Thyroid gland (tissue), 4 donors: ENCODE measurements at regions not wholly inside any gene's neighbourhood (a gene's known extent, or its start where the extent isn't known, plus 50 kb on each side); places are given as distances from the start of the nearest gene placed in this dataset.

Source experiments
- DNase-seq, 2 donors: peaks; one replicate each; pipeline ENCODE4 v3.0.0-alpha.2; 2019
- H3K27ac ChIP-seq, 3 donors: fragments of 200-600 bp; sonication (generic); 1 replicate in 2 of 3; 2 replicates in 1 of 3; pipeline ENCODE4 v1.5.1; 2016 to 2019; ENCODE audit warnings: mild to moderate bottlenecking in 1 of 3, moderate library complexity in 1 of 3
- H3K27me3 ChIP-seq: fragments of 200-600 bp; sonication (generic); one replicate; pipeline ENCODE4 v1.5.1; 2019
- H3K36me3 ChIP-seq, 2 donors: fragments of 200-600 bp; sonication (generic); one replicate each; pipeline ENCODE4 v1.5.1; 2016 to 2019
- H3K4me1 ChIP-seq, 2 donors: fragments of 200-600 bp; sonication (generic); one replicate each; pipeline ENCODE4 v1.5.1; 2017 to 2019
- H3K4me3 ChIP-seq, 3 donors: fragments of 200-600 bp; sonication (generic); replicated peaks in 1 of 3; 1 replicate in 2 of 3; 2 replicates in 1 of 3; pipeline ENCODE4 v1.5.1; 2016; ENCODE audit warnings: mild to moderate bottlenecking in 1 of 3
- H3K9me3 ChIP-seq: fragments of 200-600 bp; sonication (generic); one replicate; pipeline ENCODE4 v1.5.1; 2017
- POLR2A ChIP-seq, 2 donors: fragments of 450-650 bp; IDR thresholded peaks; one replicate each; pipeline ENCODE4 v1.6.1; 2017; ENCODE audit warnings: antibody characterized with exemption in 2 of 2, mild to moderate bottlenecking in 2 of 2, moderate library complexity in 1 of 2
- WGBS, 2 donors: methylation state at CpG; one replicate each; pipeline ENCODE4 v1.1.5; 2017; 5-methylcytosine and 5-hydroxymethylcytosine counted together
- intact Hi-C: fragments of 100-400 bp; cut with DNase I; formaldehyde crosslinking; loops from one replicate; pipeline ENCODE4 v1.15.1; 2023
- TF ChIP-seq, protein P1 (sequence below), 6 experiments: fragments of 200-600 bp in 3 of 6; fragments of 450-650 bp in 3 of 6; sonication (generic) in 3 of 6; IDR thresholded peaks; one replicate each; pipeline ENCODE4 v1.5.1; 2016 to 2019; ENCODE audit warnings: antibody characterized with exemption in 6 of 6, mild to moderate bottlenecking in 2 of 6, inconsistent platforms in 1 of 6, moderate library complexity in 1 of 6

DNA sequence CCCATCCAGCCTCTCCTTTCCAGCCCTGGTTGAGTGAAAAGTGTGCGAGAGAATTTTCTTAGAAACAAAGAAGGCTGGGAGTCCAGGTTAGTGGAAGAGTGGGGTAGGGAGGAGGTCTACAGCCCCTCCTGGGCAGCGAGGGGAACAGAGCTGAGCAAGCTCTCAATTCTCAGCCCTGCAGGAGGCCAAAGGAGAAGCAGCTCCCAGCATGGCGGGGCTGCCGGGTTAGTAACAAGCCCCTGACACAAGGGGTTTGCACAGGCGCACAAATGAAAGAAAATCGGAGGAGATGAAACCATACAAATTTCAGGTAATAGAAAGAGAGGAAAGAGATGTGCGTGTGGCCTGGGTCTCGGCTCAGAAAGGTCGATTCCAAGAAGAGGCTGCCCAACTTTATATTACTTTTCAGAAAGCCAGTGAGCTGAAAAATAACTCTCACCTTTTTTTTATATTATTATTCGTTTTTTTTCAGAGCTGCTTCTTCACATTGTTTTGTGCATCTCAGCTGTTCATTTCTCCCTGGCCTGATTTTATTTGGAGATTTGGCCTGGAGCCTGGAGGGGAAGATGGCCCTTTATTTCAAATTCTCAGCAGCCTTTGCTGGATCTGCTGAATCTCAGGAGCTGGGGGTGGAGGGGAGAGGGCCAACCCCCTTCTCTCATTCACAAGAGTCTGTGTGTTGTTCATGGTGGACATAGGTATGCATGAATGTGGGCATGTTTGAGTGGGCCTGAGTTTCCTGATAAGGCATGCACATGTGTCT, 583.2 kb downstream of the BUD13 start:
- H3K27me3 ChIP-seq = no peaks in the 10 kb centered on the region
- intact Hi-C loops = no loop called here
- no peak overlapping the region for H3K27ac ChIP-seq
- no peak for DNase-seq
- H3K36me3 ChIP-seq = no peaks in the 10 kb centered on the region
- WGBS, 2 donors = 67 to 68% methylated on average over 10 of the region's 10 CpGs
- peaks cover 4 to 5% of the 10 kb centered on the region in 2 donors for H3K4me1 ChIP-seq
- H3K4me3 ChIP-seq = no peak overlapping the region
- H3K9me3 ChIP-seq = no peaks in the 10 kb centered on the region
- TF ChIP-seq, protein P1, sequence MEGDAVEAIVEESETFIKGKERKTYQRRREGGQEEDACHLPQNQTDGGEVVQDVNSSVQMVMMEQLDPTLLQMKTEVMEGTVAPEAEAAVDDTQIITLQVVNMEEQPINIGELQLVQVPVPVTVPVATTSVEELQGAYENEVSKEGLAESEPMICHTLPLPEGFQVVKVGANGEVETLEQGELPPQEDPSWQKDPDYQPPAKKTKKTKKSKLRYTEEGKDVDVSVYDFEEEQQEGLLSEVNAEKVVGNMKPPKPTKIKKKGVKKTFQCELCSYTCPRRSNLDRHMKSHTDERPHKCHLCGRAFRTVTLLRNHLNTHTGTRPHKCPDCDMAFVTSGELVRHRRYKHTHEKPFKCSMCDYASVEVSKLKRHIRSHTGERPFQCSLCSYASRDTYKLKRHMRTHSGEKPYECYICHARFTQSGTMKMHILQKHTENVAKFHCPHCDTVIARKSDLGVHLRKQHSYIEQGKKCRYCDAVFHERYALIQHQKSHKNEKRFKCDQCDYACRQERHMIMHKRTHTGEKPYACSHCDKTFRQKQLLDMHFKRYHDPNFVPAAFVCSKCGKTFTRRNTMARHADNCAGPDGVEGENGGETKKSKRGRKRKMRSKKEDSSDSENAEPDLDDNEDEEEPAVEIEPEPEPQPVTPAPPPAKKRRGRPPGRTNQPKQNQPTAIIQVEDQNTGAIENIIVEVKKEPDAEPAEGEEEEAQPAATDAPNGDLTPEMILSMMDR (IDR thresholded peaks at IDR 0.05) = no peak
- TF ChIP-seq POLR2A (IDR thresholded peaks at IDR 0.05) = no peak

GRCh38 chr11:116188350-116188749, 584.4 kb downstream of the BUD13 start:
- DNase-seq = no peak
- H3K4me1 ChIP-seq = peaks cover 4 to 5% of the 10 kb centered on the region in 2 donors
- H3K4me3 ChIP-seq = no peak overlapping the region
- no peaks in the 10 kb centered on the region for H3K27me3 ChIP-seq
- H3K9me3 ChIP-seq = no peaks in the 10 kb centered on the region
- 80 to 82% methylated on average over 5 of the region's 5 CpGs for WGBS, 2 donors
- no peaks in the 10 kb centered on the region for H3K36me3 ChIP-seq
- intact Hi-C loops = no loop called here
- TF ChIP-seq, protein P1 (IDR thresholded peaks at IDR 0.05) = no peak
- TF ChIP-seq POLR2A (IDR thresholded peaks at IDR 0.05) = no peak
- H3K27ac ChIP-seq = no peak overlapping the region

- no peak overlapping the region for H3K4me3 ChIP-seq
- DNase-seq = no peak
- H3K9me3 ChIP-seq = no peaks in the 10 kb centered on the region
- no peaks in the 10 kb centered on the region for H3K36me3 ChIP-seq
- intact Hi-C loops = no loop called here
- 83 to 89% methylated on average over 2 of the region's 2 CpGs for WGBS, 2 donors
- no peaks in the 10 kb centered on the region for H3K27me3 ChIP-seq
- H3K27ac ChIP-seq = no peak overlapping the region
- no peaks in the 10 kb centered on the region for H3K4me1 ChIP-seq
- TF ChIP-seq POLR2A (IDR thresholded peaks at IDR 0.05) = no peak
- TF ChIP-seq, protein P1 (IDR thresholded peaks at IDR 0.05) = no peak
Measured at GRCh38 chr11:116187026-116187425, 585.8 kb downstream of the BUD13 start.

DNA sequence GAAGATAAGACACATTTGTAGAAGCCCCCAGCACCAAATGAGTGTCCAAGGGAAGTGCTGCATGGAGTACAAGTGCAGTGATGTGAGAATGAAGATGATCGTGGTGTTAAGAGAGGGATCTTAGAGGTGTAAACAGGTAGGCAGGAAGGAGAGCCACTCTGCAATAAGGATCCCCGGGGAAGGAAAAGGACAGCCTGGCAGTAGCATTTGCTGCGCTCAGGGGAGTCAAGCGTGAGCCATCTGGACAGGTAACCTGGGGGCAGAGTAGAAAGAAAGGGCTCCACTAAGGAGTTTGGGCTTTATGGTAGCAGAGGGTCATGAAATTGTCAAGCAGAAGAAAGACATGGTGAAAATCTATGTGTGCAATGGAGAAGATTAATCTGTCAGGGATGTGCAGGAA, 587.2 kb downstream of the BUD13 start:
- Histone ChIP-seq H3K9me3 (no peaks in the 10 kb centered on the region), H3K27me3 (no peaks in the 10 kb centered on the region), H3K36me3 (no peaks in the 10 kb centered on the region), H3K4me1 (no peaks in the 10 kb centered on the region), H3K4me3 (no peak overlapping the region), H3K27ac (no peak overlapping the region)
- 66 to 74% methylated on average over 4 of the region's 4 CpGs for WGBS, 2 donors
- TF ChIP-seq POLR2A (IDR thresholded peaks at IDR 0.05) = no peak
- TF ChIP-seq, protein P1 (IDR thresholded peaks at IDR 0.05) = no peak
- intact Hi-C loops = no loop called here
- no peak for DNase-seq

DNA sequence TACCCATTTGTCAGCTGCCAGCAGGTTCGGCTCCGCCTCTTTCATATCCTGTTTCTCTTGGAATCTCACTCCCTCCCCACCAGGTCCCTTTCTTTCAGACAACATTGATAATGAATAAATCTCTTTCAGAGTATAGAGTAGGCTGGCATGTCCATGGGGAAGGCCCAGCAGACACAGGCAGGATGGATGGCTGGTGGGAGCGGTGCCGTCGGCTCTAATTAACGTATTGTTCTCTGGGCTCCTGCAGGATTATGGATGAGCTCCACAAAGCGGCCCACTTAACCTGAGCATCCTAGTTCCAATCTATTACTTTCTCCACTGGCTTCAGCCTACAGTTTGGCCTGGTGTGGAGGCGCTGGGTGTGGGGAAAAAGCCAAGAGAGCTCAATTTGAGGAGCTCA, 588.0 kb downstream of the BUD13 start:
- Histone ChIP-seq H3K27ac (no peak overlapping the region), H3K36me3 (no peaks in the 10 kb centered on the region), H3K4me1 (no peaks in the 10 kb centered on the region), H3K4me3 (no peak overlapping the region), H3K27me3 (no peaks in the 10 kb centered on the region), H3K9me3 (no peaks in the 10 kb centered on the region)
- TF ChIP-seq, protein P1 (IDR thresholded peaks at IDR 0.05) = no peak
- no peak for TF ChIP-seq POLR2A (IDR thresholded peaks at IDR 0.05)
- intact Hi-C loops = no loop called here
- DNase-seq = no peak
- WGBS, 2 donors = 92 to 93% methylated on average over 8 of the region's 8 CpGs
